ENCODE measurements at regions not wholly inside any gene's neighbourhood (a gene's known extent, or its start where the extent isn't known, plus 50 kb on each side); places are given as distances from the start of the nearest gene placed in this dataset.

- H3K4me3 ChIP-seq (ENCODE audit: control insufficient read depth, low read depth, low read length) = no peak overlapping the region
- TF ChIP-seq CTCF (conservative IDR thresholded peaks at IDR 0.05; ENCODE audit: control insufficient read depth, insufficient read depth, low read depth, low read length) = no peak
- DNase-seq (ENCODE audit: low read depth) = no peak
These were observed 286.5 kb upstream of the JARID2 start for GRCh38 chr6:14959324-14959885.

- TF ChIP-seq CTCF (conservative IDR thresholded peaks at IDR 0.05; ENCODE audit: control insufficient read depth, insufficient read depth, low read depth, low read length) = no peak
- no peak overlapping the region for H3K4me3 ChIP-seq (ENCODE audit: control insufficient read depth, low read depth, low read length)
- no peak for DNase-seq (ENCODE audit: low read depth)
These were observed 281.2 kb upstream of the JARID2 start for GRCh38 chr6:14964556-14965270.

DNA sequence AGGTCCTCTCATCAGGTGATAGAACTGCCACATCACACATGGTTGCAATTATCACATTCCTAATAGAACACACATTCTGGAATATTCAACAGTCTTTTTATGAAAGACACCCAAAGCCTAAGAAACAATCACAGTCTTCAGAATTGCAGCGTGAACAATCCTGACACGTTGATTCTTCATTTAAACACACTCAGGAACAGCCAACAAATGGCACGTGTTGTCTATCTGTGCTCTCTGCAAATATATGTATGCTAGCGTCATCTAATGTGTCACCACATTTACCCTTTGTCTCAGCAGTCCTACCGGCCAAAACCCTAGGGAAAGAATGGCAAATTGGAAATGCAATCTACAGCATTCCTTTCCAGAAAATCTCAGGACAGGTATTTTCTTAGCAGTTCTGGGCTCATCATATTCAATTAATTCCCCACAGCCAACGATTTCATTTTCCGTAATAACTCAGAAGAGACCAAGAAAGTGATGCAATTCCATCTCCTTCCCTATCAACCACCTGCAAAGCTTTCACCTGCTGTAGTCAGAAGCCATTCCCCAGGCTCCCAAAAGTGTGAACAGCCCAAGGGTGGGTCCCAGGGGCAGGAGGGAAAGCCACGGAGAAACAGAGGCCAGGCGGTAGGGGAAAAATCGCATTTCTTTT is 280.3 kb upstream of the JARID2 start:
- no peak for DNase-seq (ENCODE audit: low read depth)
- H3K4me3 ChIP-seq (ENCODE audit: control insufficient read depth, low read depth, low read length) = no peak overlapping the region
- TF ChIP-seq CTCF (conservative IDR thresholded peaks at IDR 0.05; ENCODE audit: control insufficient read depth, insufficient read depth, low read depth, low read length) = no peak

GRCh38 chr6:14966096-14966905 is 279.6 kb upstream of the JARID2 start:
- H3K4me3 ChIP-seq (ENCODE audit: control insufficient read depth, low read depth, low read length) = no peak overlapping the region
- TF ChIP-seq CTCF (conservative IDR thresholded peaks at IDR 0.05; ENCODE audit: control insufficient read depth, insufficient read depth, low read depth, low read length) = no peak
- no peak for DNase-seq (ENCODE audit: low read depth)

DNA sequence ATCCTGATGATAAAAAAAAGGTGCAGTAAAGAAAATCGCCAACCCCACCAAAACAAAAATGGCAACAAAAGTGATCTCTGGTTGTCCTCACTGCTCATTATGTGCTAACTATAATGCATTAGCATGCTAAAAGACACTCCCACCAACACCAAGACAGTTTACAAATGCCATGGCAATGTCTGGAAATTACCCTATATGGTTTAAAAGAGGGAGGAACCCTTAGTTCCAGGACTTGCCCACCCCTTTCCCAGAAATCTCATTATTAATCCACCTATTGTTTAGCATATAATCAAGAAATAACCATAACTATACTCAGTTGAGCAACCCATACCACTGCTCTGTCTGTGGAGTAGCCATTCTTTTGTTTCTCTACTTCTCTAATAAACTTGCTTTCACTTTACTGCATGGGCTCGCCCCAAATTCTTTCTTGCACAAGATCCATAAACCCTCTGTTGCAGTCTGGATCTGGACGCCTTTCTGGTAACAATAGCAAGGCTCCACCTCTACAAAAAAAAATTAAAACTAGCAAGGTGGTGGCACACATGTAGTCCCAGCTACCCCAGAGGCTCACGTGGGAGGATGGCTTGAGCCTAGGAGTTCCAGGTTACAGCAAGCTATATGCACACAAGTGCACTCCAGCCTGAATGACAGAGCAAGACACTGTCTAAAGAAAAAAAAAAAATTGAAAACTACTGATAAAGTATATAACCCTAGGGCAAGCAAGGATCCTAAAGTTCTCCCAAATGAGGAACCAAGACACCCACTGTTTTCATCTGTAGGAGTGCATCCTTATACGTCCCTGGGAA is 278.8 kb upstream of the JARID2 start:
- H3K4me3 ChIP-seq (ENCODE audit: control insufficient read depth, low read depth, low read length) = no peak overlapping the region
- TF ChIP-seq CTCF (conservative IDR thresholded peaks at IDR 0.05; ENCODE audit: control insufficient read depth, insufficient read depth, low read depth, low read length) = no peak
- DNase-seq (ENCODE audit: low read depth) = no peak

All from fibroblast of mammary gland (primary cell).